Motor neuron (in vitro differentiated cells): ENCODE measurements at regions not wholly inside any gene's neighbourhood (a gene's known extent, or its start where the extent isn't known, plus 50 kb on each side); places are given as distances from the start of the nearest gene placed in this dataset.

Experiments
- ATAC-seq, 8 experiments: fragments of 200-7000 bp; cut with Tn5 transposase; replicated peaks in 6 of 8; 2 replicates each; pipeline ENCODE4 v1.8.0; 2021; ENCODE audit warnings: mild to moderate bottlenecking in 8 of 8, moderate library complexity in 8 of 8
- H3K27ac ChIP-seq, 2 donors: fragments of 250-450 bp; sonication (Bioruptor Pico); 2 replicates each; pipeline ENCODE4 v1.9.0; 2021; ENCODE audit warnings: antibody characterized with exemption in 2 of 2, mild to moderate bottlenecking in 2 of 2, moderate library complexity in 1 of 2
- H3K4me1 ChIP-seq, 2 donors: fragments of 250-450 bp; sonication (Bioruptor Pico); replicated peaks in 1 of 2; 2 replicates each; pipeline ENCODE4 v1.6.1; 2021; ENCODE audit warnings: antibody characterized with exemption in 2 of 2, mild to moderate bottlenecking in 2 of 2, moderate library complexity in 1 of 2
- H3K4me3 ChIP-seq, 5 donors: fragments of 250-450 bp; sonication (Bioruptor Pico); 2 replicates each; pipeline ENCODE4 v1.9.0; 2021; ENCODE audit warnings: antibody characterized with exemption in 5 of 5, mild to moderate bottlenecking in 5 of 5, moderate library complexity in 4 of 5
- WGBS, 10 experiments: fragments of 450-650 bp; shearing (Covaris generic); methylation state at CpG; one replicate each; pipeline ENCODE4 v1.0.0; 2022; 5-methylcytosine and 5-hydroxymethylcytosine counted together
- in situ Hi-C, 9 experiments: fragments of 400-800 bp; cut with MboI; loops; one replicate each; pipeline ENCODE4 v1.15.0; 2021; ENCODE audit warnings: low sequenced_read_pairs in 9 of 9, low pct_unique_long_range_greater_than_20kb in 2 of 9; ENCODE audit not compliant: unreplicated experiment in 9 of 9

- no peak overlapping the region for H3K4me3 ChIP-seq
- H3K27ac ChIP-seq: no peak overlapping the region
- no peak for ATAC-seq
- H3K4me1 ChIP-seq: peaks cover 0 to 16% of the 10 kb centered on the region in 2 donors
- in situ Hi-C loops: no loop called here
These were observed 216.5 kb upstream of the AADAT start for GRCh38 chr4:170306208-170306607.

- Histone ChIP-seq H3K4me3 (no peak overlapping the region), H3K27ac (no peak overlapping the region), H3K4me1 (peaks cover 0 to 16% of the 10 kb centered on the region in 2 donors)
- WGBS, 10 experiments: 0 to 100% (median 73%) methylated on average over 1 to 2 of the region's 2 CpGs; no CpG with 5 or more reads in 1 of the 10 experiments
- ATAC-seq: no peak
- in situ Hi-C loops: no loop called here
These were observed 215.9 kb upstream of the AADAT start for GRCh38 chr4:170305627-170306026.

- no peak for ATAC-seq
- Histone ChIP-seq H3K4me1 (peaks cover 0 to 2% of the 10 kb centered on the region in 2 donors), H3K4me3 (no peak overlapping the region), H3K27ac (no peak overlapping the region)
- in situ Hi-C loops: no loop called here
- WGBS, 10 experiments: 0 to 100% (median 56%) methylated on average over 1 to 2 of the region's 2 CpGs; no CpG with 5 or more reads in 1 of the 10 experiments
These were observed 191.3 kb upstream of the AADAT start for GRCh38 chr4:170281027-170281426.

GRCh38 chr4:170278460-170278859 lies 188.7 kb upstream of the AADAT start:
- Histone ChIP-seq H3K4me3 (no peak overlapping the region), H3K4me1 (no peaks in the 10 kb centered on the region), H3K27ac (no peak overlapping the region)
- ATAC-seq: peak in 2 of 8 experiments; percentile 52 to 55
- in situ Hi-C loops: no loop called here

- Histone ChIP-seq H3K4me3 (no peak overlapping the region), H3K4me1 (no peaks in the 10 kb centered on the region), H3K27ac (no peak overlapping the region)
- in situ Hi-C loops: no loop called here
- ATAC-seq: no peak
- 9 to 78% (median 68%) methylated on average over 3 to 4 of the region's 4 CpGs for WGBS, 10 experiments
These were observed 184.9 kb upstream of the AADAT start for GRCh38 chr4:170274616-170275015.

- H3K4me3 ChIP-seq: no peak overlapping the region
- H3K4me1 ChIP-seq: no peaks in the 10 kb centered on the region
- no peak overlapping the region for H3K27ac ChIP-seq
- in situ Hi-C loops: no loop called here
- 0 to 95% (median 76%) methylated on average over 3 to 4 of the region's 4 CpGs; no CpG with 5 or more reads in 1 of the 10 experiments for WGBS, 10 experiments
- ATAC-seq: no peak
These were observed 183.2 kb upstream of the AADAT start for GRCh38 chr4:170272959-170273358.

GRCh38 chr4:170271723-170272122 lies 182.0 kb upstream of the AADAT start:
- in situ Hi-C loops: no loop called here
- H3K4me3 ChIP-seq: no peak overlapping the region
- WGBS, 10 experiments: 0 to 94% (median 60%) methylated on average over 1 to 2 of the region's 2 CpGs; no CpG with 5 or more reads in 3 of the 10 experiments
- H3K4me1 ChIP-seq: no peaks in the 10 kb centered on the region
- ATAC-seq: no peak
- no peak overlapping the region for H3K27ac ChIP-seq

- H3K4me3 ChIP-seq: no peak overlapping the region
- H3K4me1 ChIP-seq: no peaks in the 10 kb centered on the region
- H3K27ac ChIP-seq: no peak overlapping the region
- no peak for ATAC-seq
- WGBS, 10 experiments: 0 to 100% (median 86%) methylated on average over 1 to 2 of the region's 2 CpGs; no CpG with 5 or more reads in 1 of the 10 experiments
- in situ Hi-C loops: no loop called here
These were observed 180.9 kb upstream of the AADAT start for GRCh38 chr4:170270628-170271027.

GRCh38 chr4:170269950-170270349 lies 180.2 kb upstream of the AADAT start:
- no peaks in the 10 kb centered on the region for H3K4me1 ChIP-seq
- no peak overlapping the region for H3K4me3 ChIP-seq
- in situ Hi-C loops: no loop called here
- WGBS, 10 experiments: 23 to 100% (median 86%) methylated on average over 1 to 2 of the region's 2 CpGs; no CpG with 5 or more reads in 1 of the 10 experiments
- H3K27ac ChIP-seq: no peak overlapping the region
- no peak for ATAC-seq

GRCh38 chr4:170259631-170260153 lies 169.9 kb upstream of the AADAT start:
- no peak overlapping the region for H3K4me3 ChIP-seq
- H3K27ac ChIP-seq: no peak overlapping the region
- H3K4me1 ChIP-seq: peaks cover 0 to 5% of the 10 kb centered on the region in 2 donors
- 0 to 10% (median 7%) methylated on average over 1 to 5 of the region's 6 CpGs; no CpG with 5 or more reads in 5 of the 10 experiments for WGBS, 10 experiments
- peak; percentile 97 to 100 (median 100) for ATAC-seq
- in situ Hi-C loops: loop anchor here in 1 of 9 experiments (10.0 kb wide), 1 partner anchor 125 kb away; no protein-coding TSS in a partner anchor

- ATAC-seq: no peak
- in situ Hi-C loops: loop anchor here in 1 of 9 experiments (10.0 kb wide), 1 partner anchor 122 kb away; no protein-coding TSS in a partner anchor
- no peak overlapping the region for H3K27ac ChIP-seq
- H3K4me1 ChIP-seq: peaks cover 0 to 5% of the 10 kb centered on the region in 2 donors
- H3K4me3 ChIP-seq: no peak overlapping the region
These were observed 167.1 kb upstream of the AADAT start for GRCh38 chr4:170256807-170257206.

- no peak for ATAC-seq
- no peaks in the 10 kb centered on the region for H3K4me1 ChIP-seq
- H3K27ac ChIP-seq: no peak overlapping the region
- H3K4me3 ChIP-seq: no peak overlapping the region
- in situ Hi-C loops: no loop called here
- 0 to 100% (median 14%) methylated on average over 2 to 3 of the region's 3 CpGs; no CpG with 5 or more reads in 5 of the 10 experiments for WGBS, 10 experiments
These were observed 158.8 kb upstream of the AADAT start for GRCh38 chr4:170248576-170248975.

GRCh38 chr4:170248029-170248428 lies 158.3 kb upstream of the AADAT start:
- Histone ChIP-seq H3K4me1 (no peaks in the 10 kb centered on the region), H3K4me3 (no peak overlapping the region), H3K27ac (no peak overlapping the region)
- 0 to 85% (median 65%) methylated on average over 1 to 4 of the region's 4 CpGs; no CpG with 5 or more reads in 1 of the 10 experiments for WGBS, 10 experiments
- in situ Hi-C loops: no loop called here
- ATAC-seq: peak in 1 of 8 experiments; percentile 35

GRCh38 chr4:170247596-170247995 lies 157.8 kb upstream of the AADAT start:
- Histone ChIP-seq H3K4me1 (no peaks in the 10 kb centered on the region), H3K27ac (no peak overlapping the region), H3K4me3 (no peak overlapping the region)
- ATAC-seq: no peak
- in situ Hi-C loops: no loop called here
